GM04503 (cell line): ENCODE measurements at regions not wholly inside any gene's neighbourhood (a gene's known extent, or its start where the extent isn't known, plus 50 kb on each side); places are given as distances from the start of the nearest gene placed in this dataset.
"Not testable (repeated sequence)": the region's sequence is repeated elsewhere in the genome, so short reads cannot be mapped to it uniquely, and the experiment has no call there.

Experiments
- DNase-seq: peaks from one replicate; pipeline ENCODE4 v3.0.0-alpha.2; 2012; ENCODE audit warnings: low read depth

GRCh38 chr1:101370488-101370887, 133.7 kb downstream of the S1PR1 start:
- no peak for DNase-seq

DNA sequence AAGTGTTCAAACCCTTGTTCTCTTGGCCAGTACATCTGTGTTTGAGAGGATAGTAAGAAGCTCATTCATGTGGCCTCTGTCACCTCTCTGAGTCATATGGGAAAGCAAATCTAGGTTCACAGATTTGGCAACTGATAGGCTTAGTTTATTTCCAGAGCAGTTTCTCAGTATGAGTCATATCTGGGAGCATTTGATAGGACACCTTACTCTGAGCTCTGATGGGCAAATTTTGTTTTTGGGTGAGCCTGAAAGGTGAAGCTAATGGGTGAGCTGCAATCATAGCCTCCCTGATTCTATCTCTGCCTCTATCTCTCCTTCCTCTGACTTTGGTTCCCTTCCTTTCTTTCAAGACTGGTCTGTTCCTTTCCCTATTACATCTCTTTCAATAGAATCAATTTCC, 134.4 kb downstream of the S1PR1 start:
- peak; percentile 59 for DNase-seq

DNA sequence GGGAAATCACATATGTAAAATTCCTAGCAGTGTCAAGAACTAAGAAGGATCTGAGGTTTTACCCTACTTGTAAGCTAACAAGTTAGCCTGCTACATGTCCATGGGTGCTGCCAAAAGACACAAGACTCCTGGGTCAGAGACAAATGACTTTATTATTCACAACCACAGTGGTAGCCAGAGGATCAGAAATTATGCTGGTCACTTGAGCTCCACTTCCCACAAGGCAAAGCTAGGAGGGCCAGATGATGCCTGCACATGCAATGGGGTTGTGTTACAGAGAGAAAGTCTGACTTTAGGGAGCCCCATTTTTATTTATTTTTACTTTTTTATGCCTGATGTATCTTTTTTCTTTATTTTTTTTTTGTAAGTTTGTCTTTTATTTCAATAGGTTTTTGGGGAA, 136.8 kb downstream of the S1PR1 start:
- DNase-seq: no peak

DNA sequence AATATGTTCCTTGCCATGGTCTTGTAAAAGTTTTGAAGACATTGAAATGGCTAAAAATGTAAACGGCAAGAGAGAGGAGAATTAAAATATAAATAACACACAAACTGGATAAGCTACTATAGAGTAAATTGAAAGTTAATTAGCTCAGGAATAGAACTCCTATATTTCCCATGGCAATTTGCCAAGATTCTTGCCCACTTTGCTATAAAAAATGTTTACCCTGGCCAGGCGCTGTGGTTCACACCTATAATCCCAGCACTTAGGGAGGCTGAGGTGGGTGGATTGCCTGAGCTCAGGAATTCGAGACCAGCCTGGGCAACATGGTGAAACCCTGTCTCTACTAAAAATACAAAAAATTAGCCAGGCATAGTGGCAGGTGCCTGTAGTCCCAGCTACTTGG, 138.6 kb downstream of the S1PR1 start:
- not testable (repeated sequence) for DNase-seq

- no peak for DNase-seq
Measured at GRCh38 chr1:101376121-101377083, 139.6 kb downstream of the S1PR1 start.

GRCh38 chr1:101377084-101377835, 140.4 kb downstream of the S1PR1 start:
- no peak for DNase-seq

DNA sequence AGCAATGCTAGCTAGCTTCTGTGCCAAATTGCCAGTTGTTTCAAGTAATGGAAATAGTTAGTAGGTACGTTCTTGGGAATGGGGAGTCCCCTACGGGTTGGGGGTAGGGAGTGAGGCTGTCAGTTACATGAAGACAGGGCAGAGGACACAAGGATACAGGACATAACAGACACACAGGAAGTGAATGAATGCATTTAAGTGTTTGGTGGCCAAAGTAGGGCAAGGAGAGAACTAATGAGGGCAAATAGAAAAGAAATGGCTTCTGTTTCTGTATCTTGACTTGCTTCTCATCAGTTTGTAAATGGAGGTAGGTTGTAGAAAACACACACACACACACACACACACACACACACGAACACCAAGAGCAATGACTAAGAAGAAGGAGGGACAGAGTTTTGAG, 142.2 kb downstream of the S1PR1 start:
- no peak for DNase-seq

DNA sequence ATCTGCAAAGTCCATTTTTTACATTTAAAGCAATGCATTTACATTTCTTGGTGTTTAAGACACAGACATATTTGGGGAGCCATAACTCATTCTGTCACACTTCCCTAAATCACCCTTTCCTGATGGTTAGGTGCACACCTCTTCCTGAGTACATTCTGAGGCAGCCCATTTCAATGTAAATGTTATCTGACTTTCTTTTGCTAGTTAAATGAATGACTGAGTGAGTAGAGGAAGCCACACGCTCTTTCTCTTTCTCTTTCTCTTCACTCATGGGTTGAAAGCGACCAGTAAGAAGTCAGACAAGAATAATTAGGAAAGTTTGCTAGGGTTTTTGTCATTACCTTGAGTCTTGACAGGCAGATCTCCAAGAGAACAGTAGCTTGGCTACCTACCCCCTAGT, 143.1 kb downstream of the S1PR1 start:
- DNase-seq: no peak

DNA sequence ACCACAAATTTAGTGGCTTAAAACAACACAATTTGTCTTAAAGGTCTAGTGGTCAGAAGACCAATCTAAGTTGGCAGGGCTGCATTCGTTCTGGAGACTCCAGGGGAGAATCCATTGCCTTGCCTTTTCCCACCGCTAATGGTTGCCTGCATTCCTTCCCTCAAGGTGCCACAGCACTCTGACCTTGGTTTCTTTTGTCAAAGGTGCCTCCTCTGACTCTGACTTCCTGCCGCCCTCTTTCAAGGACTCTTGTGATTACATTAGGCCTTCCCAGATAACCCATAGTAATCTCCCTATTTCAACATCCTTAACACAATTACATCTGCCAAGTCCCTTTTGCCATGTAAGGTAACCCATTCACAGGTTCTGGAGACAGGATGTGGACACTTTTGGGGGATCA, 145.3 kb downstream of the S1PR1 start:
- DNase-seq: no peak

DNA sequence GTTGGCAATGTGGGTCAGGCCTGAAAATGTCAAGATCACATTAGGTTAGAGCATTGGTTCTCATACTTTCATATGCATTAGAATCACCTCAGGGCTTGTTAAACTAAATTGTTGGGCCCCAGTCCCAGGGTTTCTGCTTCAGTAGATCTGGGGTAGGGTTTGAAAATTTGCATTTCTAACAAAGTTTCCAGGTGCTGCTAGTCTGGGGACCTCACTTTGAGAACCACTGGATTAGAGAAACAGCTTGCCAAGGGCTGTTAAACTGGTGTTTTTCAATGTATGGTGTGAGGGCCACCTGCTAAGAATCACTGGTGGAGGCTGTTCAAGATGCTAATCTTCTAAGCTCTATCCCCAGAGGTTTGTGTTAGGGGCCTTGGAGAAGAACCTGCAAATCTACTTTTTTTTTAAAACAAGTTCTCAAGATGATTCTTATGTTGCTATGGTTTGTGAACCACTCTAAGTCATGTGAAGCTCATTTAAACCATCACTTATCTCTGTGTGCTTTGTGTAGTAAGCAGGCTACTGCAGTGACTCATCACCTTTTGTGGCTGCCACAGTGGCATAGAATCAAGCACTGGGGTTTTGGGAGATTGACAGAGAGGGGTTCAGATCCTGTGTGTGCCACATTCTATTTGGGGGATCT, 152.2 kb downstream of the S1PR1 start:
- DNase-seq: no peak

GRCh38 chr1:101389547-101389929, 152.7 kb downstream of the S1PR1 start:
- DNase-seq: no peak

DNA sequence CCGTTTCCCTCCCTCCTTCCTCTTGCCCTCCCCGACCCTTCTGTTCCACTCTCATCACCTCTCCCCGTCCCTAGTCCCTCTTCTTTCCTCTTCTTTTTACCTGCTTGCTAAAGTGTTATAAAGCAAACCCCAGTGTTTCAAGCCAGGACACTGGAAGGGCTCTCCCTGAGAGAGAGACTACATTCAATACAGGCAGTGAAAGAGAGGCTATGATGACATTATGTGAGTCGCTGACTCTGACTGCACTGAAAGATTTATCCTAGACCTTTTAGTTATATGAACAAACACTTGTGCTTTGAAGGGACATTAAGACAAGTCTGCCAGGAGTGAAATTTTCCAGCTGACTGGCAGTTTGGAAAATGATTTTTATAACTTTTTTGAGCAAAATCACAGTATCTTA, 155.7 kb downstream of the S1PR1 start:
- no peak for DNase-seq

DNA sequence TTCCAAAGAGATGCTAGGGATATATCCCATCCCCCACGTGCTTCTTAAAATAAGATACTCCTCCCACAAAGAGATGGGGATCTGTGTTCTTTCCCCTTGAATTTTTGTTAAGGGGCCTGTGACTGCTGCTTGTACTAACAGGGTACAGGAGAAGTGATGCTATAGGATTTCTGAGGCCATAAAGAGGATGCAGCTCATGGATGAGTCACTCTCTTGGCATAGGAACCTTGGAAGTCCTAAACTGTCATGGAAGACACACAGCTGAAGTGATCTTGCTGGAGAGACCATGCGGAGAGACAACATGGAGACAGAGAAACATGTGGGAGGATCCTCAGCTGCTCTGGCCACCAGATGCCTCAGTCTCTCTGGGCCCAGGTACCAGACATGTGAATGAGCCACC, 157.2 kb downstream of the S1PR1 start:
- no peak for DNase-seq

- no peak for DNase-seq
Measured at GRCh38 chr1:101399222-101399621, 162.4 kb downstream of the S1PR1 start.

GRCh38 chr1:101406271-101406670, 169.5 kb downstream of the S1PR1 start:
- no peak for DNase-seq

DNA sequence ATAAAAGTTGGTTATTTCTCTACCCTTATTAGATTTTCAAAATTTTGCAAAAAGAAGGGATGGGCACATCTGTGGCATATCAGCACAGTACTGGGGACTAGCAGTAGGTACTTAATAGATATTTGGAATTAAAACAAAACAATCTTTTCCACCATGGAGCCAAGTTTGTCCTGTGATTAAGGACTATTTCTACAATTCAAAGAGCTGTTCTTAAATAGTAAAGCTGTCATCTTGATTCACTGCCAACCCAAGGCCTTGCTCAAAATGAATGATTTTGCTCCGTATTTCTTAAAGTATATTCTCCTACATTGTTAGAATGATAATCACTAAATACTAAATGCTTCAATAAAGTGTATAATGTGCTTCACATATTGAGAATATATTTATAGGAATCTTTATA, 169.9 kb downstream of the S1PR1 start:
- no peak for DNase-seq

DNA sequence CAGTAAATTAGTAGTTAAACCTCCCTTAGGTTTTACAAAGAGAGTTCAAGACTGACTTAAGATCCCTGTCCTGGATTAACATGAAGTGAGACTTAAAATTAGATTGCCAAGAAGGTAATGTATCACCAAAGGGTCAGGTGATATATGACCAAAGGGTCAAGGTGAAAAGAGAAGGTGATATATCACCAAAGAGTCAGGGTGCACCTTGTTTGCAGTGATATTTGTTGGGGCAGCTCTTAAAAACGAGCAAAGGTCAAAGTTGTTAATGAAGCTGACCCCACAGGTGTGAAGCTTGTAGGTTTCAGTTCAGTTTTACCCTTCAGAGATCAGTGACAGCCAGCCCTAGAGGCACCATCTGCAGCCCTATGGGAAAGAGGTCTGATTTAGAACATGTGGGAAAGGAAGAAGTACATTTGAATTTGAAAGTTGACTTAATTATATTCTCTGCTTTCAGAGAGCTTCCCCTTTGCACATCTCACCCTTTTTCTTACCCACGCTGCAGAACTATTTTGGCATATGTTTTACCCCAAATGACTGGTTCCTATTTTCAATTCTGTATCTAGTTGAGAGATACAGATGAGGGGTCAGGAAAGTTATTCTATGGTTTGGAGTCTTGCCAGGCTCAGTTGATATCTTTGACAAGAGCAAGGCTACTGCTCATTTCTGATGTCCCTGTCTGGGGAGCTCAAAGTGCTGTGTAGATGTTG, 170.8 kb downstream of the S1PR1 start:
- DNase-seq: no peak

DNA sequence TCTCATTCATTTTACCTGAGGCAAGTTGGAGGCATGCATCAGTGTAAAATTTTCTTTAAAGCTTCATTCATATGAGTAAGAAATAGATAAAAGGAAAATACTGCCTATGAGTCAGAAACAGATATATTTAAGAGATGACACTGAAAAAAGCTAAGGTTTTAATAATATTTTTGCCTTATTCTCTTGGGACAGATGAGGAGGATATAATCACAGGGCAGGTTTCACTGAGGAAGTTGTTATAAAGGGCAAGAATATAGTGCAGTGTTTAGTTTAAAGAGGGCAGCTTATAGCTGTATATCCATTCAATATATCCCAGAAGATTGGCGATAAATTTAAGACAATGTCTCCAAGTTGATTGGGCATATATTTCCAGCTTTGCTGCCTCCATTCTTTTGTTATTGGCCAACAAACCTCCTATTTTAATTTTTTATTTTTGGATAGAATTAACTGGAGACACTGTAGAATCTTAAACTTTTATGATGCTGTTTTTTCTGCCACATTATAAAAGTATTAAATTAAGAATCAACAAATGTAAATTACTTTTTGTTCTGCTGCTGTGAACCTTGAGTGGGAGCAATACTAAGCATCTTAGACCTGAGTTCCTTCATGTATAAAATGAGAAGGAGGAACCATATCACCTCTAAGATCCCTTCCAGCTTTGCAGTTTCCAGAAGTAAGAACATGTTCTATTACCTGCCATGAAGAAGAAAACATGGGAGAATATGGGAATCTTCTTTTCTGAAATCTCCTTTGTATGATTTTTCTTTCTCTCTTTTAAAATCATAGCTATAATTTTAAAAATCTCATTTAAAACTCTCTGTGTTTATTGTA, 171.6 kb downstream of the S1PR1 start:
- no peak for DNase-seq

DNA sequence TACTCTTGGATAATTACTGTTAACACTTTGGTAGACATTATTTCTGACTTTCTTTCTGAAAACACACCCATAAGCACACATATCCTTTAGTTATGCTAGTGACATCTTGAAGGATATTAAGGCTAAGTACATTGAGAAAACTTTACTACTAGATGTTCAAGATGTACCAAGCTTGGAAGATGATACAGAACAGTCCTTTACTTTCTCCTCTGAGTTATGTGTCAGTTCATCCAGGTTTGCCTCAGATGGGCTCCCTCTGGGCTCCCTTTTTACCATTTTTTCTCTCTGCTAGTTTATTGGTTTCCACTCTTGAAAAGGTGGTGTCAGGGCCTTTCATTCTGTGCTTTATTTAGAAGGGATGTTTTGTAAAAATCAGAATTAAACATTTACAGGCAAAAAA, 172.3 kb downstream of the S1PR1 start:
- DNase-seq: no peak

DNA sequence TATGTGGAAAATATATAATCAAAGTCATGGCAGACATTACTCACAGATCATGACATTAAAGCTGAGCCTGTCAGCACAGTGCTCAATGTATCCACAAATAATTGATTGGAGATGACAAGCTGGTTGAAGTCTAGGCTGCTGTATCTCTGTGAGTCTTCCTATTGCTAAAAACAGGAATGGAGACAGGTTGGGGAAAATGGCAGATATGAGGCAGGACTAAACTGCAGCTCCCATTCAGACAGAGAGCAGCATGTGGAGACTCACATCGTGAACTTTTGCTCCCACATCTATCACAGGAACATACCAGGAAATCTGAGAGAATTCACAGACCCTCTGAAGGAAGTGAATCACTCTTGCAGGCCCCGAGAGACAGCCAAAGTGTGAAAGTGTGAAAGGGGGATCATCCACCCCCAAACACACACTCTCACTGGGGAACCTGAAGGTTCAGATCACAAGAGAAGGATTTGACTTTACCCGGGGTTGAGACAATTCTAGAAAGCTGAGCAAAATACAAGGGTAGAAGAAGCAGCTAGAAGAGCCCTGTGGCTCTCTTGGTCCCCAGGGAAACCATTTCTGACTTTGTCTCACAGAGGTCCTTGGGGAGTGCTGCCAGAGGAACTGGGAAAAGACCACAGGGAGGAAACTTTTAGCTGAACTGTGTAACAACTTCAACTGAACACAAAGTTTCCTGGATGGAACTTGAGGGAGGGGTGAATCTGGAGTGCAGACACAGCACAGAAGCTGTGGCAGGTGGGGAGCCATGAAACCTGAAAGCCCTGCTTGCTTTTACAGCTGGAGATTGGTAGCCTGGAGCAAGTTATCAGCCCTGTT, 173.4 kb downstream of the S1PR1 start:
- DNase-seq: no peak
